Gastroesophageal sphincter (tissue), 3 donors: ENCODE measurements at regions not wholly inside any gene's neighbourhood (a gene's known extent, or its start where the extent isn't known, plus 50 kb on each side); places are given as distances from the start of the nearest gene placed in this dataset.
"Not testable (repeated sequence)": the region's sequence is repeated elsewhere in the genome, so short reads cannot be mapped to it uniquely, and the experiment has no call there.

Source experiments
- POLR2A ChIP-seq, 2 donors: fragments of 450-650 bp; IDR thresholded peaks; one replicate each; pipeline ENCODE4 v1.6.1; 2017; ENCODE audit warnings: antibody characterized with exemption in 2 of 2, mild to moderate bottlenecking in 2 of 2, moderate library complexity in 1 of 2
- POLR2AphosphoS5 ChIP-seq: sonication (generic); formaldehyde crosslinking; IDR thresholded peaks from one replicate; pipeline ENCODE4 v1.6.1; 2017; ENCODE audit warnings: antibody characterized with exemption
- TF ChIP-seq, protein P1 (sequence below), 4 experiments: fragments of 200-600 bp in 2 of 4; fragments of 450-650 bp in 2 of 4; sonication (generic) in 1 of 4; IDR thresholded peaks; one replicate each; pipeline ENCODE4 v1.5.1; 2017 to 2019; ENCODE audit warnings: antibody characterized with exemption in 4 of 4, mild to moderate bottlenecking in 2 of 4, moderate library complexity in 2 of 4

DNA sequence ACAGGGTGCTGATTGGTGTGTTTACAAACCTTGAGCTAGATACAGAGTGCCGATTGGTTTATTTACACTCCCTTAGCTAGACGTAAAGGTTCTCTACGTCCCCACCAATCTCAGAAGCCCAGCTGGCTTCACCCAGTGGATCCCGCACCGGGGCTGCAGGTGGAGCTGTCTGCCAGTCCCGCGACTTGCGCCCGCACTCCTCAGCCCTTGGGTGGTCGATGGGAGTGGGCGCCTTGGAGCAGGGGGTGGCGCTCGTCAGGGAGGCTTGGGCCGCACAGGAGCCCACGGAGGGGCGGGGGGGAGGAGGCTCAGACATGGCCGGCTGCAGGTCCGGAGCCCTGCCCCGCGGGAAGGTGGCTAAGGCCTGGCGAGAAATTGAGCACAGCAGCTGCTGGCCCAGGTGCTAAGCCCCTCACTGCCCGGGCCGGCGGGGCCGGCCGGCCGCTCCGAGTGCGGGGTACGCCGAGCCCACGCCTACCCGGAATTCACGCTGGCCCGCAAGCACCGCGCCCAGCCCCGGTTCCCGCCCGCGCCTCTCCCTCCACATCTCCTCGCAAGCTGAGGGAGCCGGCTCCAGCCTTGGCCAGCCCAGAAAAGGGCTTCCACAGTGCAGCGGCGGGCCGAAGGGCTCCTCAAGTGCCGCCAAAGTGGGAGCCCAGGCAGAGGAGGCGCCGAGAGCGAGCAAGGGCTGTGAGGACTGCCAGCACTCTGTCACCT is 61.5 kb upstream of the TLR4 start:
- TF ChIP-seq, protein P1, sequence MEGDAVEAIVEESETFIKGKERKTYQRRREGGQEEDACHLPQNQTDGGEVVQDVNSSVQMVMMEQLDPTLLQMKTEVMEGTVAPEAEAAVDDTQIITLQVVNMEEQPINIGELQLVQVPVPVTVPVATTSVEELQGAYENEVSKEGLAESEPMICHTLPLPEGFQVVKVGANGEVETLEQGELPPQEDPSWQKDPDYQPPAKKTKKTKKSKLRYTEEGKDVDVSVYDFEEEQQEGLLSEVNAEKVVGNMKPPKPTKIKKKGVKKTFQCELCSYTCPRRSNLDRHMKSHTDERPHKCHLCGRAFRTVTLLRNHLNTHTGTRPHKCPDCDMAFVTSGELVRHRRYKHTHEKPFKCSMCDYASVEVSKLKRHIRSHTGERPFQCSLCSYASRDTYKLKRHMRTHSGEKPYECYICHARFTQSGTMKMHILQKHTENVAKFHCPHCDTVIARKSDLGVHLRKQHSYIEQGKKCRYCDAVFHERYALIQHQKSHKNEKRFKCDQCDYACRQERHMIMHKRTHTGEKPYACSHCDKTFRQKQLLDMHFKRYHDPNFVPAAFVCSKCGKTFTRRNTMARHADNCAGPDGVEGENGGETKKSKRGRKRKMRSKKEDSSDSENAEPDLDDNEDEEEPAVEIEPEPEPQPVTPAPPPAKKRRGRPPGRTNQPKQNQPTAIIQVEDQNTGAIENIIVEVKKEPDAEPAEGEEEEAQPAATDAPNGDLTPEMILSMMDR (IDR thresholded peaks at IDR 0.05), result not testable (repeated sequence)
- TF ChIP-seq POLR2A (IDR thresholded peaks at IDR 0.05); POLR2AphosphoS5: not testable (repeated sequence)
